RKO (cell line): ENCODE measurements at regions not wholly inside any gene's neighbourhood (a gene's known extent, or its start where the extent isn't known, plus 50 kb on each side); places are given as distances from the start of the nearest gene placed in this dataset.

Experiments
- DNase-seq: peaks from one replicate; pipeline ENCODE4 v3.0.0-alpha.2; 2016; ENCODE audit warnings: low spot score

- no peak for DNase-seq
Observed at GRCh38 chr21:29228306-29228705, 70.4 kb upstream of the BACH1 start.

GRCh38 chr21:29230551-29231261 lies 68.0 kb upstream of the BACH1 start:
- DNase-seq = no peak

- no peak for DNase-seq
Observed at GRCh38 chr21:29231756-29232529, 66.8 kb upstream of the BACH1 start.

- peak; percentile 69 for DNase-seq
Observed at GRCh38 chr21:29232530-29233255, 66.0 kb upstream of the BACH1 start.

- no peak for DNase-seq
Observed at GRCh38 chr21:29233256-29233546, 65.5 kb upstream of the BACH1 start.

- DNase-seq = no peak
Observed at GRCh38 chr21:29233611-29234540, 64.8 kb upstream of the BACH1 start.

- no peak for DNase-seq
Observed at GRCh38 chr21:29235714-29236197, 63.0 kb upstream of the BACH1 start.

- DNase-seq = no peak
Observed at GRCh38 chr21:29236201-29236600, 62.5 kb upstream of the BACH1 start.

GRCh38 chr21:29237110-29238052 lies 61.3 kb upstream of the BACH1 start:
- DNase-seq = no peak

- no peak for DNase-seq
Observed at GRCh38 chr21:29238053-29238966, 60.4 kb upstream of the BACH1 start.

GRCh38 chr21:29238967-29239290 lies 59.8 kb upstream of the BACH1 start:
- no peak for DNase-seq

GRCh38 chr21:29240136-29240535 lies 58.6 kb upstream of the BACH1 start:
- no peak for DNase-seq

- no peak for DNase-seq
Observed at GRCh38 chr21:29242201-29242600, 56.5 kb upstream of the BACH1 start.

GRCh38 chr21:29243188-29243587 lies 55.5 kb upstream of the BACH1 start:
- no peak for DNase-seq

- no peak for DNase-seq
Observed at GRCh38 chr21:29245104-29245643, 53.5 kb upstream of the BACH1 start.

GRCh38 chr21:29245863-29246262 lies 52.9 kb upstream of the BACH1 start:
- no peak for DNase-seq

- no peak for DNase-seq
Observed at GRCh38 chr21:29246614-29247013, 52.1 kb upstream of the BACH1 start.

- DNase-seq = no peak
Observed at GRCh38 chr21:29248124-29248523, 50.6 kb upstream of the BACH1 start.
